ENCODE measurements at regions not wholly inside any gene's neighbourhood (a gene's known extent, or its start where the extent isn't known, plus 50 kb on each side); places are given as distances from the start of the nearest gene placed in this dataset.

DNA sequence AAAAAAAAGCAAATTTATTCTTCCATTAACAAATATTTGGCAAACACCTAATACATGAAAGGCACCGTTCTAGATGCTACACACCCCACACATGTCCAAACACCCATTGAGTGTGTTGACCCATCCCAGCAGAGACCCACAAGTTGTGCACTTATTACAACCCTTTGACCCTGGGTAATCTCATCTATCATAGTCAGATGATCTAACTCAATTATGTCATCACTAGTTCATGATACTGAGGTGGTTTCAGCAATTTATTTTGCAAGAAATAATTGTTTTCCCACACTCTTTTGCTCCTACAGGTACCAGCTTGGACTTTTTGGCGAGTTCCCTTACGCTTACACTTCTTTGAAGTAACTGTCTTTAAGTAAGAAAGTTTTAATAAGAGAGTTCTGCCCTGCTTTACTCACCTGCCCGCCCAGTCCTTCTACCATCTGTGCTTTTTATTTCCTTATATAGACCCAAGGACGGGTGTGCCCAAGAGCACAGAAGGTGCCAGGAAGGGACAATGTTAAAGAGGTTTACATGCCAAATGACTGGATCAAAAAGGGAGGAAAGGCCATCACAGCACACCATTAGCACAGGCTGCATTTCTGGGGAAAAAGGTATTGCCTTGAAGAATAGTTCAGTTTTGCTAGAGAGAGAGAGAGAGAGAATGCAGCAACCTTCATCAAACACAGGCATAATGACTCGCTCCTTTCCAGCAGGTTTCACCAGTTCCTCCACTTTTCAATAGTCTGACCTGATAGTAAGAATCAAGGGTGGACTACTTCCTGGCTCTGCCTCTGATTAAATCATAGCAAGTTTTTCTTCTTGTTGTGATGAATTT is 54.5 kb upstream of the ATP11B start:
- no peak for TF ChIP-seq FOXP2 (optimal IDR thresholded peaks at IDR 0.05; ENCODE audit: control extremely low read depth, extremely low read length, insufficient read depth)
- TF ChIP-seq EZH2 (IDR thresholded peaks at IDR 0.05) = no peak
- TF ChIP-seq POLR2AphosphoS5 (IDR thresholded peaks at IDR 0.05; ENCODE audit: borderline replicate concordance, low read depth, low read length) = no peak
- Histone ChIP-seq H3K36me3 (ENCODE audit: insufficient read depth, low read length) (no peaks in the 10 kb centered on the region), H3K9ac (ENCODE audit: insufficient read length) (no peak overlapping the region), H3K4me3 (no peak overlapping the region), H3K9me3 (ENCODE audit: low read depth, low read length) (no peaks in the 10 kb centered on the region), H3K27ac (no peak overlapping the region)
- no peak for DNase-seq (ENCODE audit: low read depth, low spot score)

DNA sequence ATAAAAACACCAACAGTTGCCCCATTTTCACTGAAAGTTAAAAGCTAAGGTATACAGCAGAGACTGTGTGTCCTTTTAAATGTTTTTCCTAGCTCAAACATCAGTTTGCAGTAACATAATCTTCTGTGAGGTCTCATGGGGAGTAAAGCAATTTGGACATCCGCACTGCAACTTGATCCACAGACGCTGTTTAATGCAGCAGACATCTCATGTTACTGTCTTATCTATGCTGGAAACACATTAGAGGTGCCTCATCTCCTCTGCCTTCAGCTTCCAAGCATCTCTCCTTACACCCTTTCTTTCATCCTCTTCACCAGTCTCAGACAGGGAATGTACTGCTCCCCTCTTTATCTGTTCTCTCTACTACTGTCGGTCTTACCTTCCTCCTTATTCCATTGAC is 53.7 kb upstream of the ATP11B start:
- no peak overlapping the region for H3K9ac ChIP-seq (ENCODE audit: insufficient read length)
- no peak for DNase-seq (ENCODE audit: low read depth, low spot score)

DNA sequence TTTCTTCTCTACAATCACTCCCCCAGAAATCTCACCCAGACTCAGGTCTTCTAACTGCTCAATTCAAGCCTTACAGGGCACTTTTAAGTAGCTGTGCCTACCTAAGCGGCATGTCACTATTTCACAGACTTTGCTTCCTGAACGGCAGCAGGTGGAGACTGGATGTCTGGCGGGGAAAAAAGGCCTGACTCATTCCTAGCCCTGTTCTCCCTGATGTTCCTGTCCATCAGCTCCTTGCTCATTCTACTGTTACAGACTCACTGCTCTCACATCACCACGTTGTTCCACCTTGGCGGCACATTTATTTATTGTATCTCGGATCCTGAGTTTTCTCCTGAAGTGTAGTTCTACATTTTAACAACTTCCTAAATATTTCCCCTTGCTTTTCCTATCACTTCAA is 52.6 kb upstream of the ATP11B start:
- Histone ChIP-seq H3K4me3 (no peak overlapping the region), H3K9me3 (ENCODE audit: low read depth, low read length) (no peaks in the 10 kb centered on the region), H3K9ac (ENCODE audit: insufficient read length) (peak overlapping the region; percentile 17), H3K36me3 (ENCODE audit: insufficient read depth, low read length) (no peaks in the 10 kb centered on the region), H3K27ac (no peak overlapping the region)
- no peak for DNase-seq (ENCODE audit: low read depth, low spot score)
- TF ChIP-seq EZH2 (IDR thresholded peaks at IDR 0.05) (no peak), POLR2AphosphoS5 (IDR thresholded peaks at IDR 0.05; ENCODE audit: borderline replicate concordance, low read depth, low read length) (no peak), FOXP2 (optimal IDR thresholded peaks at IDR 0.05; ENCODE audit: control extremely low read depth, extremely low read length, insufficient read depth) (no peak)

More for the DNA sequence above, 53.7 kb upstream of the ATP11B start:
- H3K9me3 ChIP-seq (ENCODE audit: low read depth, low read length) = no peaks in the 10 kb centered on the region
- H3K27ac ChIP-seq = 0 out of 2 replicates have a peak overlapping the region, but pooled peaks have one; percentile 35
- H3K4me3 ChIP-seq = no peak overlapping the region
- TF ChIP-seq FOXP2 (optimal IDR thresholded peaks at IDR 0.05; ENCODE audit: control extremely low read depth, extremely low read length, insufficient read depth) = no peak
- TF ChIP-seq EZH2 (IDR thresholded peaks at IDR 0.05) = no peak
- no peak for TF ChIP-seq POLR2AphosphoS5 (IDR thresholded peaks at IDR 0.05; ENCODE audit: borderline replicate concordance, low read depth, low read length)
- H3K36me3 ChIP-seq (ENCODE audit: insufficient read depth, low read length) = no peaks in the 10 kb centered on the region

DNA sequence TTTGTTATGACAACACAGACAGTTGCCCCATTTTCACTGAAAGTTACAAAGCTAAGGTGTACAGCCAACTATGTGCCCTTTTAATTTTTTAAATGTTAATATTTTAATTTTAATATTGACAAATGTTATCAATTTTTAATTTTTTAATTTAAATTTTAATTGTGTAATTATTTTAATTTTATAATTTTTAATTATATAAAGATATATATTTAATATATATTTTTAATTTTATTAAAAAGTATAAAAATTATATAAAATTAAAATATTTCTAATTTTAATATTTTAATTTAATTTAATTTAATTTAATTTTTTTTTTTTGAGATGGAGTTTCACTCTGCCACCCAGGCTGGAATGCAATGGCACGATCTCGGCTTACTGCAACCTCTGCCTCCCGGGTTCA is 52.1 kb upstream of the ATP11B start:
- H3K36me3 ChIP-seq (ENCODE audit: insufficient read depth, low read length) = no peaks in the 10 kb centered on the region
- DNase-seq (ENCODE audit: low read depth, low spot score) = no peak
- no peak overlapping the region for H3K4me3 ChIP-seq
- no peak for TF ChIP-seq FOXP2 (optimal IDR thresholded peaks at IDR 0.05; ENCODE audit: control extremely low read depth, extremely low read length, insufficient read depth)
- TF ChIP-seq EZH2 (IDR thresholded peaks at IDR 0.05) = no peak
- no peak for TF ChIP-seq POLR2AphosphoS5 (IDR thresholded peaks at IDR 0.05; ENCODE audit: borderline replicate concordance, low read depth, low read length)
- no peaks in the 10 kb centered on the region for H3K9me3 ChIP-seq (ENCODE audit: low read depth, low read length)
- no peak overlapping the region for H3K9ac ChIP-seq (ENCODE audit: insufficient read length)
- H3K27ac ChIP-seq = no peak overlapping the region
